Activated CD8-positive, alpha-beta T cell treated with anti-CD3 and anti-CD28 coated beads for 36 hours (primary cell): ENCODE measurements at regions not wholly inside any gene's neighbourhood (a gene's known extent, or its start where the extent isn't known, plus 50 kb on each side); places are given as distances from the start of the nearest gene placed in this dataset.
"Not testable (repeated sequence)": the region's sequence is repeated elsewhere in the genome, so short reads cannot be mapped to it uniquely, and the experiment has no call there.

Experiments
- ATAC-seq: fragments of 200-7000 bp; cut with Tn5 transposase; one replicate; pipeline ENCODE4 v1.10.0; 2021; ENCODE audit warnings: mild to moderate bottlenecking, moderate library complexity
- CTCF ChIA-PET: fragments of 350-600 bp; sonication (Branson Sonifier 250); formaldehyde crosslinking; loops from one replicate; lab custom pipeline; 2021; ENCODE audit warnings: antibody characterized with exemption; lab: Charles Lee
- POLR2A ChIA-PET: fragments of 350-600 bp; sonication (Branson Sonifier 250); formaldehyde crosslinking; loops from one replicate; lab custom pipeline; 2021; ENCODE audit warnings: antibody characterized with exemption; lab: Charles Lee
- DNase-seq: peaks from one replicate; pipeline ENCODE4 v3.0.0-alpha.2; 2020
- H3K27ac Mint-ChIP-seq: one replicate; pipeline ENCODE4 v1.8.0; 2021; ENCODE audit warnings: mild to moderate bottlenecking, mixed read lengths
- H3K27me3 Mint-ChIP-seq: one replicate; pipeline ENCODE4 v1.8.0; 2021; ENCODE audit warnings: mixed read lengths
- H3K36me3 Mint-ChIP-seq: one replicate; pipeline ENCODE4 v1.8.0; 2021; ENCODE audit warnings: low read depth, mixed read lengths
- H3K4me1 Mint-ChIP-seq: one replicate; pipeline ENCODE4 v1.8.0; 2021; ENCODE audit warnings: low read depth, mixed read lengths
- H3K4me3 Mint-ChIP-seq: one replicate; pipeline ENCODE4 v1.8.0; 2021; ENCODE audit warnings: mild to moderate bottlenecking, moderate library complexity, mixed read lengths
- H3K9me3 Mint-ChIP-seq: one replicate; pipeline ENCODE4 v1.8.0; 2021; ENCODE audit warnings: mixed read lengths
- CTCF ChIP-seq: fragments of 200-600 bp; IDR thresholded peaks from one replicate; pipeline ENCODE4 v1.8.0; 2022; ENCODE audit warnings: antibody characterized with exemption, mild to moderate bottlenecking
- intact Hi-C: fragments of 100-400 bp; cut with micrococcal nuclease; formaldehyde crosslinking; loops from one replicate; pipeline ENCODE4 v1.10.0; 2022

DNA sequence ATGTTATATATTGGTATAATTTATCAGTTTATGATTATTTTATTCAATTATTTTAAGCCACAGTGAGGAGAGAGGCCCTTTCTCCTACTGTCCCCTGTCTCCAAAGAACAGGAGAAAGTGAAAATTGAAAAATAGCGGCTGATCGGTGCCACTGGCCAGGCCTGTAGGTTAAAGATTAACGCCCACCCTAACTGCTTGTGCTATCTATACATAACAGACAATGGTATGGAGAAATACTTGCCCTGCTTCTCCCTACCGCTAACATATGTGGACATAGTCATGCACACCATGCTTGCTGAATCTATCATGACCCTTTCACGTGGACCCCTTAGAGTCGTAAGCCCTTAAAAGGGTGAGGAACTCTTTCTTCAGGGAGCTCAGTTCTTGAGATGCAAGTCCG, 67.5 kb downstream of the EIF1AY start:
- H3K36me3 Mint-ChIP-seq: no peaks in the 10 kb centered on the region
- H3K4me1 Mint-ChIP-seq: no peaks in the 10 kb centered on the region
- H3K4me3 Mint-ChIP-seq: no peak overlapping the region
- ChIA-PET POLR2A (no interaction called here), CTCF (no interaction called here)
- intact Hi-C loops: loop anchor here (10.0 kb wide), 1 partner anchor 62 kb away; no protein-coding TSS in a partner anchor
- H3K9me3 Mint-ChIP-seq: peaks cover 4% of the 10 kb centered on the region
- no peak for ATAC-seq
- TF ChIP-seq CTCF: no peak
- no peak overlapping the region for H3K27ac Mint-ChIP-seq
- DNase-seq: no peak
- H3K27me3 Mint-ChIP-seq: no peaks in the 10 kb centered on the region

DNA sequence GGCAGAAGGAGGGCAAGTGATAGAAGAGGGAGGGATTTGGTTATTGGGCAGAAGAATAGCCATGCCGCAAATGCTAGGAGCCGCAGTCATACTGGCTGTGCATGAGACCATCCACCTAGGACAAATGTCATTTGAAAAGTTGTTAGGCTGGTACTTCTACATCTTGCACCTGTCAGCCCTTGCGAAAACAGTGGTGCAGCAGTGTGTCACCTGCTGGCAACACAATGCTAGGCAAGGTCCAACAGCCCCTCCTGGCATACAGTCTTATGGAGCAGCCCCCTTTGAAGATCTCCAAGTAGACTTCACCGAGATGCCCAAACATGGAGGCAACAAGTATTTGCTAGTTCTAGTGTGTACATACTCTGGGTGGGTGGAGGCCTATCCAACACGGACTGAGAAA, 72.7 kb downstream of the EIF1AY start:
- H3K36me3 Mint-ChIP-seq: no peaks in the 10 kb centered on the region
- H3K4me1 Mint-ChIP-seq: no peaks in the 10 kb centered on the region
- no peak for TF ChIP-seq CTCF
- no peak for ATAC-seq
- H3K9me3 Mint-ChIP-seq: no peaks in the 10 kb centered on the region
- H3K27me3 Mint-ChIP-seq: no peaks in the 10 kb centered on the region
- ChIA-PET POLR2A (no interaction called here), CTCF (no interaction called here)
- H3K4me3 Mint-ChIP-seq: no peak overlapping the region
- no peak overlapping the region for H3K27ac Mint-ChIP-seq
- intact Hi-C loops: loop anchor here (10.0 kb wide), 1 partner anchor 57 kb away; no protein-coding TSS in a partner anchor
- no peak for DNase-seq

GRCh38 chrY:20648891-20649290, 73.3 kb downstream of the EIF1AY start:
- DNase-seq, H3K4me1 Mint-ChIP-seq, H3K9me3 Mint-ChIP-seq, POLR2A ChIA-PET, H3K27ac Mint-ChIP-seq, H3K27me3 Mint-ChIP-seq, ATAC-seq, CTCF ChIA-PET, H3K36me3 Mint-ChIP-seq, H3K4me3 Mint-ChIP-seq: not testable (repeated sequence)
- intact Hi-C loops: loop anchor here (10.0 kb wide), 1 partner anchor 56 kb away; no protein-coding TSS in a partner anchor

- no peaks in the 10 kb centered on the region for H3K4me1 Mint-ChIP-seq
- H3K27me3 Mint-ChIP-seq: no peaks in the 10 kb centered on the region
- POLR2A ChIA-PET: no interaction called here
- no peak overlapping the region for H3K27ac Mint-ChIP-seq
- ATAC-seq (no peak), DNase-seq (no peak)
- TF ChIP-seq CTCF: no peak
- intact Hi-C loops: no loop called here
- H3K4me3 Mint-ChIP-seq: no peak overlapping the region
- CTCF ChIA-PET: no interaction called here
- no peaks in the 10 kb centered on the region for H3K36me3 Mint-ChIP-seq
- no peaks in the 10 kb centered on the region for H3K9me3 Mint-ChIP-seq
Measured at GRCh38 chrY:20651481-20651880, 75.9 kb downstream of the EIF1AY start.

DNA sequence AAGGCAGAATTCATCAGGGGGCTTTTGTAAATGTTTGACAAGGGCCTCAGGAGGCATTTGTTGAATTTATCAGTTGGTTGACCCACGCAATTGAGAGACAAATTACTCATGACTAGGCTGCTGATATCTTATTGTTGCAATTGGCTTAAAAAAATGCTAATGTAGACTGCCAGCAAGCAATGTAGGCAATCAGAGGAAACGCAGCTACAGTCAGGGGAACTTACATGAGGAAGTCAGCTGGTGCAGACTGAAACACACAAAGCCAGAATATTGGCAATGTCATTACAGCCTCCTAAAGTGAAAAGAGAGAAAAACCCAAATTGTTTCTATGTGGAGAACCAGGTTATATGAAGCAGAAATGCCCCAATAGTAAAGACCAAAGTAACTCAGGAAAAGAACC, 83.9 kb downstream of the EIF1AY start:
- no peaks in the 10 kb centered on the region for H3K27me3 Mint-ChIP-seq

More for the DNA sequence above, 83.9 kb downstream of the EIF1AY start:
- no peak for TF ChIP-seq CTCF
- H3K4me1 Mint-ChIP-seq: no peaks in the 10 kb centered on the region
- intact Hi-C loops: no loop called here
- H3K9me3 Mint-ChIP-seq: no peaks in the 10 kb centered on the region
- DNase-seq (no peak), ATAC-seq (no peak)
- CTCF ChIA-PET: no interaction called here
- no peak overlapping the region for H3K4me3 Mint-ChIP-seq
- POLR2A ChIA-PET: no interaction called here
- H3K36me3 Mint-ChIP-seq: no peaks in the 10 kb centered on the region
- H3K27ac Mint-ChIP-seq: no peak overlapping the region
